HG03139 (cell line): ENCODE measurements at regions not wholly inside any gene's neighbourhood (a gene's known extent, or its start where the extent isn't known, plus 50 kb on each side); places are given as distances from the start of the nearest gene placed in this dataset.
"Not testable (repeated sequence)": the region's sequence is repeated elsewhere in the genome, so short reads cannot be mapped to it uniquely, and the experiment has no call there.

Experiments
- ATAC-seq: cut with Tn5 transposase; IDR thresholded peaks from one replicate; pipeline ENCODE4 v1.9.1; 2021; ENCODE audit not compliant: unreplicated experiment

DNA sequence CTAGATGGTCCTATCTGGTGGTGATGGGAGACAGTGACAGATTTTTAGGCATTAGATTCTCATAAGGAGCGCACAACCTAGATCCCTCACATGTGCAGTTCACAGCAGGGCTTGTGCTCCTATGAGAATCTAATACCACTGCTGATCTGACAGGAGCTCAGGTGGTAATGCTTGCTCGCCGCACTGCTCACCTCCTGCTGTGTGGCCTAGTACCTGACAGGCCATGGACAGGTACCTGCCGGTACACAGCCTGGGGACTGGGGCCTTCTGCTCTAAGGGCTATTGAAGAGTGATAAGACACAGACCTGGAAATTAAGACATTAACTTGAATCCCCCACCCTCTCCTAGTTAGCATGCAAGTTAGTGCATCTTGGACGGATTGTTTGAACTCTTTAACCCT lies 64.4 kb downstream of the KLRB1 start:
- not testable (repeated sequence) for ATAC-seq

- not testable (repeated sequence) for ATAC-seq
Observed at GRCh38 chr12:9542827-9543226, 64.9 kb downstream of the KLRB1 start.

DNA sequence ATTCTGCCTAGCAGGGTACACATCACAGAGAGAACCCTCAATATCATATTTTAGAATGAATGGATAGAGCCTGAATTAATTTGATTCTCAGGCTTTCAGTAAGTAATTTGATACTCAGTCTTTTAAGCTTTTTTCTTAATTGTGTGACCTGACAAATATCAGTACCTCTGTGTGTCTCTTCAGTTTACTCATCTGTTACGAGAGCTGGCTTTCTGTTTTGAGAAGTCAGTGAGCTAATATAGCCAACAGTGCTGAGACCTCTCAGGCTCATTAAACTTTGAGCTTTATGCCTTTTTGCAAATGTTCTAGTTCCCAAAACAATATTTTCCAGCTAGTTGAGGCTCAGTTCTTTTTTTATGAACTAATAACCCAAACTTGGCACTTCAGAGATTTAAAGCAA lies 91.8 kb downstream of the KLRB1 start:
- not testable (repeated sequence) for ATAC-seq

DNA sequence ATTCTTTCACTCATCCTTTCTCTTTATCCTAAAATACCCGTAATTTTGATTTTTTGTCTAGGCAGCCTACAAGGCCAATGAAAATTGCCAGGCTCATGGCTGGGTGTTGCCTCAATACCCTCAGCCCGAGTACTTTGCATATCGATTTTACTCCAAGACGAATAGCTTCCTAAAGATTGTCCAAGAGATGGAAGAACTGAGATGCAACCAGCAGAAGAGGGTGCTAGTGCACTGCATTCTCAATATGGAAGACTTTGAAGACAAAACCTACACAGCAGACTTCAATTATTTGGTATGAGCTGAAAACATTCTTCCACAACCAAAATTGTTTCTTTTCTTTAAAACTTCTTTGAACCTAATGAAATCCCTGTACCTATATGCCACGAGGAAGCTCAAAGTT lies 95.0 kb downstream of the KLRB1 start:
- not testable (repeated sequence) for ATAC-seq

GRCh38 chr12:9510392-9511011 lies 97.2 kb downstream of the KLRB1 start:
- not testable (repeated sequence) for ATAC-seq

- no peak for ATAC-seq
Observed at GRCh38 chr12:9509464-9510161, 98.1 kb downstream of the KLRB1 start.

GRCh38 chr12:9506746-9507145 lies 101.0 kb downstream of the KLRB1 start:
- no peak for ATAC-seq

DNA sequence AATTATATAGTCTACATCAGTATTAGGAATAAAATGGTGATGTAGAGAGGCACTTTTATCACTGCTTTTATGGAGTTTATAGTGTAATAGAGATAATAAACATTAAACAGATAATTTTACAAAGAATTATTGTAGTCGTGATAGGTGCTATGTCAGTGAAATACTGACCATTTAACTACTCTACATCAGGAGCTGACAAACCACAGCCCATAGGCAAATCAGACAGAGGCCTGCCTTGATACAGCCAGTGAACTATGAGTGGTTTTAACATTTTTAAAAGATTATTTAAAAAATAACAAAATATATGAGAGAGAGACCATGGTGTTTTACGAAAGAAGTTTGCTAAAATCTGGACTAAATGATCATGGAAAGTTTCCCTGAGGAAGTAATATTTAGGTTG lies 104.3 kb downstream of the KLRB1 start:
- not testable (repeated sequence) for ATAC-seq

DNA sequence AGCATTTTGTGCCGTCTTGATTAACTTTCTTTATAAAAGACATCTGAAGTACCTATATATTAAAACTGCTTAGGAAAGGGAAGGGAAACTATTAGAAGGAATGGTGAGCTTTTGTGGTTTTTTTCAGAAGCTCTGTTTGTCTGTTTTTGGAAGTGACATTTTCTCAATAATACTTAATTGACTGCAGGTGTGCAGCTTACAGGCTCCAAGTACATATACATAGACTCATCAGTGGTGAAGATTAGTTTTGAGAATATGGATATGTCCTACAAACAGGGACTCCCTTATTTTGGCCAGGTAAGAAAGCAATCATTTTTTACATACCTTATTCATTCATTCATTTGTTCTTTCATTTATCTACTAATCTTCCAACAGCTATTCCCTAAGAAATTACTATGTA lies 104.9 kb downstream of the KLRB1 start:
- not testable (repeated sequence) for ATAC-seq

GRCh38 chr12:9493325-9493724 lies 114.4 kb downstream of the KLRB1 start:
- ATAC-seq: not testable (repeated sequence)

GRCh38 chr12:9481289-9481688 lies 126.4 kb downstream of the KLRB1 start:
- not testable (repeated sequence) for ATAC-seq

GRCh38 chr12:9474197-9474596 lies 133.5 kb downstream of the KLRB1 start:
- ATAC-seq: not testable (repeated sequence)

DNA sequence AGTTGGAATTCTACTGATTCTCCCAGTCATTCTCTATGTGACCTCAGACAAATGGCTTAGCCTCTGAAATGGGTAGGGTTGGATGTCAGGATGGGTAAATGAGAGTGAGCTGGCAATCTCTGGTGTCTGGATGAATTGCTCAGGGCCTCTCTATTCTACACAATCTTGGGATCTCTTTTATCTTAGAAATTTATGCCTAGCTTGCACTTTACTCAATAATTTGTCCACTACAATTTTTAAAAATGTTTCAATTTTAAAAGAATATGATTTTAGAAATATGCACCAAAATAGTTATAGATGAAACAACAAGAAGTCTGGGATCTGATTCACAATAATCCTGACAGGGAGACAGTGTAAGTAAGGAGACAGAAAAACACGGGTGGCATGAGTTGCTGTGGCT lies 134.1 kb downstream of the KLRB1 start:
- not testable (repeated sequence) for ATAC-seq

DNA sequence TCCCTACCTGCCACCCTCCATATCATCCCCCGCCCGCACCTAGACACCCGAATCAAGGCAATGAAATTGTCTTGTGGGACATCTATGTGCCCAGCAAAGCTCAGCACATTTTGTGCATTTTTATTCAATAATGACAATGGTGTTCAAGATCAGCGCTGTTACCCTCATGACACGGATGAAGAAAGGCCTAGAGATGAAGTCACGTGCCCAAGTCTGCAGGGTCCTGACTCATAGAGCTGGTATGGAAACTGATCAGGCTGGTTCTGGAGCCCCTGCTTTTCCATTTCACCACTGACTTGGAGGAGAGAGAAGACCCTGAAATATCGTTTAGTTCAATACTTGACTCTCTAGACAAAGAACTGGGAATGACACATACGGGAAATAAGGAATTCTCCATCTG lies 136.2 kb downstream of the KLRB1 start:
- not testable (repeated sequence) for ATAC-seq

DNA sequence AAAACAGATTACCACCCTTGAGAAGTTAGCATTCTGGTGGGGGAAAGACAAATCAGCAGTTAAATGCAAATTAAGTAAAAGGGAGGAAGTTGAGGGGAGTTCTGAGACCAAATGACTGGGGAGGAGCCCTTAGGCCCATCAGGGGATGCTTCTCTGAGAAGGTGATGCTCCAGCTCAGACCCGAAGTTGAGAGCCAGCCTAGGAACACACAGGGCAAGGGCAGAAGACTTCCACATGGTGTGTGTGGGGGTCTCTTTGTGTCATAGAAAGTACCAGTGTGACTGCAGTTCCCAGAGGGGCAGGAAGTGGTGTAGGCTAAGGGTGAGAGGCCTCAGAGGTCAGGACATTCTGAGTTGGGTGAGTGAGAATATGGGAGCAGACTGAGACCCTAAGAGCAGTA lies 137.3 kb downstream of the KLRB1 start:
- not testable (repeated sequence) for ATAC-seq

- ATAC-seq: not testable (repeated sequence)
Observed at GRCh38 chr12:9469956-9470355, 137.8 kb downstream of the KLRB1 start.

GRCh38 chr12:9469463-9469862 lies 138.3 kb downstream of the KLRB1 start:
- not testable (repeated sequence) for ATAC-seq

- ATAC-seq: not testable (repeated sequence)
Observed at GRCh38 chr12:9468998-9469397, 138.7 kb downstream of the KLRB1 start.

DNA sequence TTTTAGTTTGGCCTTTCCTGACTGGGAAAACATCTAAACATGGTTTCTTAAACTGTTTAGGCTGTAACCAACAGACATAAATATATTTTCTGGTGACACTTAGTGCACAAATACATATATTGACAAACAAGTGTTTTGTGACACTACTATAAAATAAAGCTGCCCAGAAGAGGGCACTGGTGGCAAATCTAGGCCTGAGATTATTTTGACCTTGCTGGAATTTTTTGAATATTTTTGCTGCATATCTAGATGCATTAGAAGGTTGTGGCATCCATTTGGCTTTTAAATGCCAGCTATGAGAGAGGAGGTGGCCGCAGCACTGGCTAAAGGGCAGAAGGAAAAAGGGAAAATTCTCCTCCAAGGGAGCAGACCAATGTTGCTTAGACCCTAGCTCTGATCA lies 139.6 kb downstream of the KLRB1 start:
- ATAC-seq: not testable (repeated sequence)

GRCh38 chr12:9464408-9464807 lies 143.3 kb downstream of the KLRB1 start:
- ATAC-seq: no peak

DNA sequence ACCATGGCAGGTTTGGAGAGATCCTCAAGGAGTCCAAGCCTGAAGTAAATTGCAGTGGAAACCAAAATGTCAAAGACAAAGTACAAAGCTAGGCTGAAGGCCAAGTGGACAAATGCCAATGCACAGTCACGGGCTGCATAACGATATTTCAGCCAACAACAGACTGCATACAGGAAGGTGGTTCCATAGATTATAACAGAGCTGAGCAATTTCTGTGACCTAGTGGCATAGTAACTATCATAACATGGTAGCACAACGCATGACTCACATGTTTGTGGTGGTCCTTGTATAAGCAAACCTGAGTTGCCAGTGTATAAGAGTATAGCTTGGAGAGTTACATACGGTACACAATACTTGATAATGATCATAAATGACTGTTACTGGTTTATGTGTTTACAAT lies 152.2 kb downstream of the KLRB1 start:
- not testable (repeated sequence) for ATAC-seq

DNA sequence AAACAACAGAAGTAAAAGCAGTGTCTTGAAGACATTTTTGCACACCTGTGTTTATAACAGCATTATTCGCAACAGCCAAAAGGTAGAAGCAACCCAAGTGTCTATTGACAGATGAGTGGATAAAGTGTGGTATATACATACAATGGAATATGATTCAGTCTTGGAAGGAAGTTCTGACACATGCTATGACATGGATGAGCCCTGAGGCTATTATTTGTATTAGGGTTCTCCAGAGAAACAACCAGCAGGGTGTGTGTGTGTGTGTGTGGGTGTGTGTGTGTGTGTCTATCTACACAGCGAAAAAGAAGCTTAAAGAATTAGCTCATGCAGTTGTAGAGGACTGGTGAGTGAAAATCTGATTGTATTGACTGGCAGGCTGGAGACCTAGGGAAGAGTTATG lies 153.7 kb downstream of the KLRB1 start:
- not testable (repeated sequence) for ATAC-seq
